Suppressor macrophage (primary cell): ENCODE measurements at regions not wholly inside any gene's neighbourhood (a gene's known extent, or its start where the extent isn't known, plus 50 kb on each side); places are given as distances from the start of the nearest gene placed in this dataset.
"Not testable (repeated sequence)": the region's sequence is repeated elsewhere in the genome, so short reads cannot be mapped to it uniquely, and the experiment has no call there.

Source experiments
- DNase-seq, 4 experiments: peaks; one replicate each; pipeline ENCODE4 v3.0.0-alpha.2; 2020 to 2022

GRCh38 chr14:106578481-106578880 lies 1052.1 kb downstream of the TMEM121 start:
- DNase-seq, result no peak

GRCh38 chr14:106579084-106579483 lies 1052.7 kb downstream of the TMEM121 start:
- DNase-seq, result no peak

- DNase-seq, result no peak
Observed at GRCh38 chr14:106585692-106586091, 1059.3 kb downstream of the TMEM121 start.

- peak; percentile 47 to 72 (median 58) for DNase-seq
Observed at GRCh38 chr14:106586098-106586704, 1059.8 kb downstream of the TMEM121 start.

GRCh38 chr14:106591539-106591938 lies 1065.2 kb downstream of the TMEM121 start:
- not testable (repeated sequence) for DNase-seq

GRCh38 chr14:106592115-106592852 lies 1065.9 kb downstream of the TMEM121 start:
- peak in 2 of 4 experiments; percentile 13 to 14 for DNase-seq

GRCh38 chr14:106599209-106599608 lies 1072.8 kb downstream of the TMEM121 start:
- no peak for DNase-seq

- peak; percentile 49 to 76 (median 56) for DNase-seq
Observed at GRCh38 chr14:106605548-106606448, 1079.4 kb downstream of the TMEM121 start.

- no peak for DNase-seq
Observed at GRCh38 chr14:106606936-106607335, 1080.6 kb downstream of the TMEM121 start.

GRCh38 chr14:106610691-106611090 lies 1084.3 kb downstream of the TMEM121 start:
- DNase-seq, result no peak

- DNase-seq, result no peak
Observed at GRCh38 chr14:106613256-106613655, 1086.9 kb downstream of the TMEM121 start.

- peak; percentile 64 to 78 (median 68) for DNase-seq
Observed at GRCh38 chr14:106618471-106618951, 1092.1 kb downstream of the TMEM121 start.

GRCh38 chr14:106619606-106620005 lies 1093.2 kb downstream of the TMEM121 start:
- peak in 3 of 4 experiments; percentile 16 to 67 (median 52) for DNase-seq

GRCh38 chr14:106620368-106620767 lies 1094.0 kb downstream of the TMEM121 start:
- no peak for DNase-seq

- no peak for DNase-seq
Observed at GRCh38 chr14:106622200-106622745, 1095.9 kb downstream of the TMEM121 start.

GRCh38 chr14:106625186-106625585 lies 1098.8 kb downstream of the TMEM121 start:
- DNase-seq, result no peak

- not testable (repeated sequence) for DNase-seq
Observed at GRCh38 chr14:106626469-106626868, 1100.1 kb downstream of the TMEM121 start.

- DNase-seq, result peak; percentile 48 to 86 (median 66)
Observed at GRCh38 chr14:106626942-106627588, 1100.7 kb downstream of the TMEM121 start.

GRCh38 chr14:106631879-106632278 lies 1105.5 kb downstream of the TMEM121 start:
- peak; percentile 12 to 47 (median 26) for DNase-seq

GRCh38 chr14:106633721-106634120 lies 1107.3 kb downstream of the TMEM121 start:
- no peak for DNase-seq

GRCh38 chr14:106635569-106635968 lies 1109.2 kb downstream of the TMEM121 start:
- DNase-seq, result no peak
